ENCODE measurements at regions not wholly inside any gene's neighbourhood (a gene's known extent, or its start where the extent isn't known, plus 50 kb on each side); places are given as distances from the start of the nearest gene placed in this dataset.

- in situ Hi-C loops (cut with MboI) (loop anchor here (25.0 kb wide), 1 partner anchor 179 kb away; no protein-coding TSS in a partner anchor), intact Hi-C loops (cut with micrococcal nuclease; ENCODE audit: unreplicated experiment) (loop anchor here (10.0 kb wide), 1 partner anchor 249 kb away; no protein-coding TSS in a partner anchor)
- DNase-seq (ENCODE audit: low read depth, low spot score) (no peak), ATAC-seq (no peak), FAIRE-seq (no peak)
- Histone ChIP-seq H3K27ac (ENCODE audit: control insufficient read depth, insufficient read depth) (no peak overlapping the region), H3K27me3 (replicated peaks in 1 of 2; ENCODE audit: control insufficient read depth in 2 of 2, insufficient read depth in 2 of 2, low read length in 1 of 2) (peaks cover 0 to 2% of the 10 kb centered on the region in 2 experiments; a peak in 3 of 4 replicates), H3K36me3 (ENCODE audit: control insufficient read depth in 2 of 2, insufficient read depth in 2 of 2, low read length in 1 of 2) (no peaks in the 10 kb centered on the region), H3K79me2 (ENCODE audit: control insufficient read depth, insufficient read depth, low read length) (no peaks in the 10 kb centered on the region), H3K4me3 (no peak overlapping the region), H3K4me2 (ENCODE audit: control insufficient read depth, insufficient read depth) (no peak overlapping the region), H4K20me1 (ENCODE audit: control insufficient read depth, insufficient read depth) (no peaks in the 10 kb centered on the region), H3K4me1 (ENCODE audit: control insufficient read depth, insufficient read depth, low read length) (no peaks in the 10 kb centered on the region), H3K9me3 (replicated peaks; ENCODE audit: control insufficient read depth, insufficient read depth, low read length) (no peaks in the 10 kb centered on the region), H2AFZ (ENCODE audit: control insufficient read depth, low read depth, low read length) (no peak overlapping the region), H3K9ac (ENCODE audit: control insufficient read depth, insufficient read depth, low read length) (no peak overlapping the region)
- ChIA-PET SMC1A (ENCODE audit: uncharacterized antibody, unreplicated experiment) (interaction anchor here (0.6 to 11.2 kb wide), 11 partner anchors 16 to 547 kb away, joined by 3 to 200 read pairs (median 3); no protein-coding TSS in a partner anchor), CTCF (interaction anchor here (0.7 to 10.0 kb wide), 7 partner anchors 24 to 548 kb away, joined by 3 to 195 read pairs (median 5); no protein-coding TSS in a partner anchor), RAD21 (ENCODE audit: unreplicated experiment) (interaction anchor here (1.2 to 1.3 kb wide), 2 partner anchors 349 to 547 kb away, joined by 3 to 5 read pairs; no protein-coding TSS in a partner anchor), POLR2A (no interaction called here)
- no TSS peak for BruUV-seq (replicated peaks)
- no peak for TF ChIP-seq MEF2B (IDR thresholded peaks at IDR 0.05; ENCODE audit: partially characterized antibody, poor library complexity, severe bottlenecking)
- TF ChIP-seq BCLAF1 (IDR thresholded peaks at IDR 0.05), result no peak
- no peak for TF ChIP-seq PRDM15 (CRISPR knock-in tag; IDR thresholded peaks at IDR 0.05)
- TF ChIP-seq RAD21 (IDR thresholded peaks at IDR 0.05; ENCODE audit: insufficient read depth, low read depth, low read length), result no peak
- TF ChIP-seq PML (IDR thresholded peaks at IDR 0.05; ENCODE audit: low read length), result no peak
- TF ChIP-seq ATF2 (IDR thresholded peaks at IDR 0.05; ENCODE audit: low read length), result no peak
- TF ChIP-seq FOS (IDR thresholded peaks at IDR 0.05; ENCODE audit: borderline replicate concordance, extremely low read depth, insufficient read length), result no peak
- WGBS (ENCODE audit: insufficient coverage, insufficient replicate concordance, low lambda C conversion rate, missing lambda C conversion rate), result 91% methylated on average over 1 of the region's 1 CpG
Observed at GRCh38 chr11:128283451-128283850, 303.9 kb downstream of the ETS1 start.

Data from GM12878 (cell line).